K562 (cell line): ENCODE measurements at regions not wholly inside any gene's neighbourhood (a gene's known extent, or its start where the extent isn't known, plus 50 kb on each side); places are given as distances from the start of the nearest gene placed in this dataset.
A peak's percentile ranks its signal among the peaks of the same experiment; 100 is the strongest.

Source experiments
- CTBP1 ChIP-seq: fragments of 450-650 bp; IDR thresholded peaks from 2 replicates; pipeline ENCODE4 v1.6.1; 2016; ENCODE audit warnings: borderline replicate concordance
- MYNN ChIP-seq, 2 experiments: sonication (generic); formaldehyde crosslinking in 1 of 2; IDR thresholded peaks; 2 replicates each; pipeline versions ENCODE4 v1.5.0 to v1.6.1; 2016 to 2020; ENCODE audit warnings: antibody characterized with exemption in 1 of 2, missing genetic modification reagents in 1 of 2
- NFIX ChIP-seq: fragments of 250-450 bp; sonication (Bioruptor Pico); IDR thresholded peaks from 2 replicates; pipeline ENCODE4 v1.4.0; 2020; ENCODE audit warnings: low read depth, mild to moderate bottlenecking, moderate library complexity
- RFX7 ChIP-seq: fragments of 250-450 bp; sonication (Bioruptor Pico); IDR thresholded peaks from 2 replicates; pipeline ENCODE4 v1.5.1; 2021; ENCODE audit warnings: mild to moderate bottlenecking
- TARDBP ChIP-seq: fragments of 450-650 bp; IDR thresholded peaks from 2 replicates; pipeline ENCODE4 v1.6.1; 2016
- WHSC1 ChIP-seq: IDR thresholded peaks from one replicate; pipeline ENCODE4 v1.6.1; 2012; ENCODE audit warnings: low read length, control low read depth, inconsistent platforms
- YY1 ChIP-seq, 3 experiments: IDR thresholded peaks; 2 replicates each; pipeline ENCODE4 v1.6.1; 2011; ENCODE audit warnings: low read length in 2 of 3, mild to moderate bottlenecking in 2 of 3, moderate library complexity in 2 of 3, borderline replicate concordance in 1 of 3, control low read depth in 1 of 3, low read depth in 1 of 3; ENCODE audit not compliant: insufficient read depth in 3 of 3, insufficient replicate concordance in 2 of 3, control insufficient read depth in 1 of 3, insufficient read length in 1 of 3; ENCODE audit errors: extremely low read depth in 1 of 3
- ZNF830 ChIP-seq: fragments of 250-450 bp; sonication (Bioruptor Pico); IDR thresholded peaks from 2 replicates; pipeline ENCODE4 v1.5.0; 2021; ENCODE audit warnings: mild to moderate bottlenecking
- TF ChIP-seq, protein P1 (sequence below): IDR thresholded peaks from 3 replicates; pipeline ENCODE4 v1.6.1; 2011; ENCODE audit warnings: borderline replicate concordance, mild to moderate bottlenecking, moderate library complexity; ENCODE audit not compliant: insufficient read length; ENCODE audit errors: extremely low read depth
- TF ChIP-seq, protein P2 (sequence below): fragments of 250-450 bp; sonication (Bioruptor Pico); IDR thresholded peaks from 2 replicates; pipeline ENCODE4 v1.5.0; 2021; ENCODE audit warnings: mild to moderate bottlenecking, borderline replicate concordance
- TF ChIP-seq, protein P3 (sequence below): fragments of 450-650 bp; formaldehyde crosslinking; IDR thresholded peaks from 2 replicates; pipeline ENCODE4 v1.4.0; 2020; ENCODE audit warnings: mild to moderate bottlenecking, moderate library complexity

DNA sequence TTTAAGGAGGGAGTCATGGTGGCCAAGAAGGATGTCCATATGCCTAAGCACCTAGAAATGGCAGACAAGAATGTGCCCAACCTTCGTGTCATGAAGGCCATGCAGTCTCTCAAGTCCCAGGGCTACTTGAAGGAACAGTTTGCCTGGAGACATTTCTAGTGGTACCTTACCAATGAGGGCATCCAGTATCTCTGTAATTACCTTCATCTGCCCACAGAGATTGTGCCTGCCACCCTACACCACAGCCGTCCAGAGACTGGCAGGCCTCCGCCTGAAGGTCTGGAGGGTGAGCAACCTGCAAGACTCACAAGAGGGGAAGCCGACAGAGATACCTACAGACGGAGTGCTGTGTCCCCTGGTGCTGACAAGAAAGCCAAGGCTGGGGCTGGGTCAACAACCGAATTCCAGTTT lies 115.0 kb downstream of the HFE start (continued):
- TF ChIP-seq, protein P1, sequence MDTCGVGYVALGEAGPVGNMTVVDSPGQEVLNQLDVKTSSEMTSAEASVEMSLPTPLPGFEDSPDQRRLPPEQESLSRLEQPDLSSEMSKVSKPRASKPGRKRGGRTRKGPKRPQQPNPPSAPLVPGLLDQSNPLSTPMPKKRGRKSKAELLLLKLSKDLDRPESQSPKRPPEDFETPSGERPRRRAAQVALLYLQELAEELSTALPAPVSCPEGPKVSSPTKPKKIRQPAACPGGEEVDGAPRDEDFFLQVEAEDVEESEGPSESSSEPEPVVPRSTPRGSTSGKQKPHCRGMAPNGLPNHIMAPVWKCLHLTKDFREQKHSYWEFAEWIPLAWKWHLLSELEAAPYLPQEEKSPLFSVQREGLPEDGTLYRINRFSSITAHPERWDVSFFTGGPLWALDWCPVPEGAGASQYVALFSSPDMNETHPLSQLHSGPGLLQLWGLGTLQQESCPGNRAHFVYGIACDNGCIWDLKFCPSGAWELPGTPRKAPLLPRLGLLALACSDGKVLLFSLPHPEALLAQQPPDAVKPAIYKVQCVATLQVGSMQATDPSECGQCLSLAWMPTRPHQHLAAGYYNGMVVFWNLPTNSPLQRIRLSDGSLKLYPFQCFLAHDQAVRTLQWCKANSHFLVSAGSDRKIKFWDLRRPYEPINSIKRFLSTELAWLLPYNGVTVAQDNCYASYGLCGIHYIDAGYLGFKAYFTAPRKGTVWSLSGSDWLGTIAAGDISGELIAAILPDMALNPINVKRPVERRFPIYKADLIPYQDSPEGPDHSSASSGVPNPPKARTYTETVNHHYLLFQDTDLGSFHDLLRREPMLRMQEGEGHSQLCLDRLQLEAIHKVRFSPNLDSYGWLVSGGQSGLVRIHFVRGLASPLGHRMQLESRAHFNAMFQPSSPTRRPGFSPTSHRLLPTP: no peak
- TF ChIP-seq CTBP1 (no peak), NFIX (CRISPR knock-in tag) (no peak), ZNF830 (CRISPR knock-in tag) (no peak), YY1 (IDR thresholded peaks at IDR 0.05; ENCODE audit: borderline replicate concordance in 1 of 3, control insufficient read depth in 1 of 3, extremely low read depth in 1 of 3, insufficient read depth in 3 of 3, insufficient read length in 1 of 3, insufficient replicate concordance in 2 of 3, low read depth in 1 of 3, low read length in 2 of 3) (peak in 1 of 3 experiments; percentile 66), RFX7 (CRISPR knock-in tag) (no peak), MYNN (IDR thresholded peaks at IDR 0.05) (0 out of 2 replicates have a peak, but pooled peaks have one; percentile 39), MYNN (CRISPR knock-in tag; IDR thresholded peaks at IDR 0.05) (no peak), WHSC1 (peak; percentile 32), TARDBP (no peak)
- TF ChIP-seq, protein P2, sequence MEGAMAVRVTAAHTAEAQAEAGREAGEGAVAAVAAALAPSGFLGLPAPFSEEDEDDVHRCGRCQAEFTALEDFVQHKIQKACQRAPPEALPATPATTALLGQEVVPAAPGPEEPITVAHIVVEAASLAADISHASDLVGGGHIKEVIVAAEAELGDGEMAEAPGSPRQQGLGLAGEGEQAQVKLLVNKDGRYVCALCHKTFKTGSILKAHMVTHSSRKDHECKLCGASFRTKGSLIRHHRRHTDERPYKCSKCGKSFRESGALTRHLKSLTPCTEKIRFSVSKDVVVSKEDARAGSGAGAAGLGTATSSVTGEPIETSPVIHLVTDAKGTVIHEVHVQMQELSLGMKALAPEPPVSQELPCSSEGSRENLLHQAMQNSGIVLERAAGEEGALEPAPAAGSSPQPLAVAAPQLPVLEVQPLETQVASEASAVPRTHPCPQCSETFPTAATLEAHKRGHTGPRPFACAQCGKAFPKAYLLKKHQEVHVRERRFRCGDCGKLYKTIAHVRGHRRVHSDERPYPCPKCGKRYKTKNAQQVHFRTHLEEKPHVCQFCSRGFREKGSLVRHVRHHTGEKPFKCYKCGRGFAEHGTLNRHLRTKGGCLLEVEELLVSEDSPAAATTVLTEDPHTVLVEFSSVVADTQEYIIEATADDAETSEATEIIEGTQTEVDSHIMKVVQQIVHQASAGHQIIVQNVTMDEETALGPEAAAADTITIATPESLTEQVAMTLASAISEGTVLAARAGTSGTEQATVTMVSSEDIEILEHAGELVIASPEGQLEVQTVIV (CRISPR knock-in tag): no peak
- TF ChIP-seq, protein P3, sequence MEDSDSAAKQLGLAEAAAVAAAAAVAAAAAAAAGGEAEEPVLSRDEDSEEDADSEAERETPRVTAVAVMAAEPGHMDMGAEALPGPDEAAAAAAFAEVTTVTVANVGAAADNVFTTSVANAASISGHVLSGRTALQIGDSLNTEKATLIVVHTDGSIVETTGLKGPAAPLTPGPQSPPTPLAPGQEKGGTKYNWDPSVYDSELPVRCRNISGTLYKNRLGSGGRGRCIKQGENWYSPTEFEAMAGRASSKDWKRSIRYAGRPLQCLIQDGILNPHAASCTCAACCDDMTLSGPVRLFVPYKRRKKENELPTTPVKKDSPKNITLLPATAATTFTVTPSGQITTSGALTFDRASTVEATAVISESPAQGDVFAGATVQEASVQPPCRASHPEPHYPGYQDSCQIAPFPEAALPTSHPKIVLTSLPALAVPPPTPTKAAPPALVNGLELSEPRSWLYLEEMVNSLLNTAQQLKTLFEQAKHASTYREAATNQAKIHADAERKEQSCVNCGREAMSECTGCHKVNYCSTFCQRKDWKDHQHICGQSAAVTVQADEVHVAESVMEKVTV: no peak
